SK-N-SH treated with all-trans-retinoic acid at 6 μM for 48 hours (cell line): ENCODE measurements at regions not wholly inside any gene's neighbourhood (a gene's known extent, or its start where the extent isn't known, plus 50 kb on each side); places are given as distances from the start of the nearest gene placed in this dataset.

Experiments used
- ATAC-seq: fragments of 200-7000 bp; cut with Tn5 transposase; 3 replicates; pipeline ENCODE4 v1.9.1; 2020; ENCODE audit warnings: mild to moderate bottlenecking, moderate library complexity
- ARNTL ChIP-seq: fragments of 450-650 bp; formaldehyde crosslinking; IDR thresholded peaks from 2 replicates; pipeline ENCODE4 v1.5.0; 2020; ENCODE audit warnings: low read depth, mild to moderate bottlenecking, moderate library complexity, borderline replicate concordance
- BACH2 ChIP-seq: fragments of 250-450 bp; sonication (Bioruptor Pico); IDR thresholded peaks from 2 replicates; pipeline ENCODE4 v1.9.0; 2021; ENCODE audit warnings: mild to moderate bottlenecking, borderline replicate concordance
- CREB5 ChIP-seq: fragments of 250-450 bp; sonication (Bioruptor Pico); IDR thresholded peaks from 2 replicates; pipeline ENCODE4 v1.5.1; 2020; ENCODE audit warnings: low read depth, mild to moderate bottlenecking, moderate library complexity
- CSDC2 ChIP-seq: fragments of 250-450 bp; sonication (Bioruptor Pico); IDR thresholded peaks from 2 replicates; pipeline ENCODE4 v1.5.0; 2020; ENCODE audit warnings: mild to moderate bottlenecking, moderate library complexity
- CSRNP3 ChIP-seq: fragments of 250-450 bp; sonication (Bioruptor Pico); IDR thresholded peaks from 2 replicates; pipeline ENCODE4 v1.5.1; 2021; ENCODE audit warnings: mild to moderate bottlenecking, moderate library complexity
- ESRRG ChIP-seq: fragments of 250-450 bp; sonication (Bioruptor Pico); IDR thresholded peaks from 2 replicates; pipeline ENCODE4 v1.6.1; 2021; ENCODE audit warnings: mild to moderate bottlenecking
- GLIS3 ChIP-seq: fragments of 250-450 bp; sonication (Bioruptor Pico); IDR thresholded peaks from 2 replicates; pipeline ENCODE4 v1.5.0; 2020; ENCODE audit warnings: mild to moderate bottlenecking, moderate library complexity
- ISL1 ChIP-seq: fragments of 250-450 bp; sonication (Bioruptor Pico); IDR thresholded peaks from 2 replicates; pipeline ENCODE4 v2.1.2; 2022; ENCODE audit warnings: mild to moderate bottlenecking, moderate library complexity
- OSR1 ChIP-seq: fragments of 250-450 bp; sonication (Bioruptor Pico); IDR thresholded peaks from 2 replicates; pipeline ENCODE4 v1.8.0; 2022; ENCODE audit warnings: moderate library complexity, mild to moderate bottlenecking, inconsistent platforms
- PATZ1 ChIP-seq: fragments of 250-450 bp; sonication (Bioruptor Pico); IDR thresholded peaks from 2 replicates; pipeline ENCODE4 v1.8.0; 2020; ENCODE audit warnings: mild to moderate bottlenecking, moderate library complexity, borderline replicate concordance
- PPARA ChIP-seq: fragments of 250-450 bp; sonication (Bioruptor Pico); IDR thresholded peaks from 2 replicates; pipeline ENCODE4 v1.5.0; 2020; ENCODE audit warnings: mild to moderate bottlenecking, borderline replicate concordance
- RARB ChIP-seq: fragments of 250-450 bp; sonication (Bioruptor Pico); IDR thresholded peaks from 2 replicates; pipeline ENCODE4 v1.8.0; 2021; ENCODE audit warnings: mild to moderate bottlenecking, moderate library complexity
- SNAI2 ChIP-seq: fragments of 250-450 bp; sonication (Bioruptor Pico); IDR thresholded peaks from 2 replicates; pipeline ENCODE4 v1.5.0; 2020; ENCODE audit warnings: mild to moderate bottlenecking, moderate library complexity
- TCF4 ChIP-seq: fragments of 250-450 bp; sonication (Bioruptor Pico); IDR thresholded peaks from 2 replicates; pipeline ENCODE4 v1.8.0; 2021; ENCODE audit warnings: mild to moderate bottlenecking, moderate library complexity, borderline replicate concordance
- TOX ChIP-seq: fragments of 250-450 bp; sonication (Bioruptor Pico); IDR thresholded peaks from 2 replicates; pipeline ENCODE4 v1.8.0; 2021; ENCODE audit warnings: mild to moderate bottlenecking, moderate library complexity, borderline replicate concordance
- TSHZ2 ChIP-seq: fragments of 250-450 bp; sonication (Bioruptor Pico); IDR thresholded peaks from 2 replicates; pipeline ENCODE4 v1.5.0; 2020; ENCODE audit warnings: mild to moderate bottlenecking, moderate library complexity
- ZC3H10 ChIP-seq: fragments of 250-450 bp; sonication (Bioruptor Pico); IDR thresholded peaks from 2 replicates; pipeline ENCODE4 v1.5.1; 2021; ENCODE audit warnings: mild to moderate bottlenecking, moderate library complexity
- ZFP3 ChIP-seq: fragments of 250-450 bp; sonication (Bioruptor Pico); IDR thresholded peaks from 2 replicates; pipeline ENCODE4 v1.5.0; 2020; ENCODE audit warnings: mild to moderate bottlenecking, moderate library complexity
- ZFP30 ChIP-seq: fragments of 450-650 bp; formaldehyde crosslinking; IDR thresholded peaks from 2 replicates; pipeline ENCODE4 v1.5.0; 2022; ENCODE audit warnings: mild to moderate bottlenecking, moderate library complexity
- ZNF8 ChIP-seq: fragments of 450-650 bp; formaldehyde crosslinking; IDR thresholded peaks from 2 replicates; pipeline ENCODE4 v1.5.0; 2020; ENCODE audit warnings: mild to moderate bottlenecking, moderate library complexity

GRCh38 chr9:79037338-79037737, 534.4 kb upstream of the TLE4 start (continued):
- TF ChIP-seq PATZ1 (CRISPR knock-in tag) (no peak), CREB5 (CRISPR knock-in tag) (no peak), PPARA (CRISPR knock-in tag) (no peak)

- ATAC-seq: no peak
Observed at GRCh38 chr9:79040671-79041070, 531.1 kb upstream of the TLE4 start.

GRCh38 chr9:79041266-79041665, 530.5 kb upstream of the TLE4 start:
- ATAC-seq: no peak
- no peak for TF ChIP-seq OSR1 (CRISPR knock-in tag)
- no peak for TF ChIP-seq PPARA (CRISPR knock-in tag)
- no peak for TF ChIP-seq GLIS3 (CRISPR knock-in tag)
- no peak for TF ChIP-seq SNAI2 (CRISPR knock-in tag)
- no peak for TF ChIP-seq TOX
- no peak for TF ChIP-seq BACH2
- TF ChIP-seq PATZ1 (CRISPR knock-in tag): no peak
- no peak for TF ChIP-seq ZFP3 (CRISPR knock-in tag)
- no peak for TF ChIP-seq RARB (CRISPR knock-in tag)
- TF ChIP-seq ZNF8 (CRISPR knock-in tag): no peak
- no peak for TF ChIP-seq ZC3H10 (CRISPR knock-in tag)
- no peak for TF ChIP-seq TCF4 (CRISPR knock-in tag)
- no peak for TF ChIP-seq ARNTL
- no peak for TF ChIP-seq ESRRG

More at GRCh38 chr9:79040671-79041070, 531.1 kb upstream of the TLE4 start:
- TF ChIP-seq ZFP30 (CRISPR knock-in tag): no peak
- no peak for TF ChIP-seq ZFP3 (CRISPR knock-in tag)
- no peak for TF ChIP-seq TSHZ2
- no peak for TF ChIP-seq BACH2
- TF ChIP-seq OSR1 (CRISPR knock-in tag): no peak
- TF ChIP-seq TOX: no peak
- TF ChIP-seq ZC3H10 (CRISPR knock-in tag): no peak
- no peak for TF ChIP-seq ARNTL
- TF ChIP-seq PATZ1 (CRISPR knock-in tag): no peak
- no peak for TF ChIP-seq SNAI2 (CRISPR knock-in tag)
- TF ChIP-seq ISL1 (CRISPR knock-in tag): no peak
- no peak for TF ChIP-seq CSDC2
- TF ChIP-seq TCF4 (CRISPR knock-in tag): no peak
- no peak for TF ChIP-seq CSRNP3 (CRISPR knock-in tag)
- no peak for TF ChIP-seq ESRRG
- TF ChIP-seq, all 23 proteins: peak for 0
